Choroid plexus epithelial cell (primary cell): ENCODE measurements at regions not wholly inside any gene's neighbourhood (a gene's known extent, or its start where the extent isn't known, plus 50 kb on each side); places are given as distances from the start of the nearest gene placed in this dataset.

ENCODE experiments used
- DNase-seq: peaks from one replicate; pipeline ENCODE4 v3.0.0-alpha.2; 2010; ENCODE audit warnings: low read depth
- H3K4me3 ChIP-seq: 2 replicates; pipeline ENCODE4 v1.5.1; 2011; ENCODE audit warnings: low read depth, mild to moderate bottlenecking, control low read depth, low read length, moderate library complexity
- TF ChIP-seq, protein P1 (sequence below): conservative IDR thresholded peaks from 2 replicates; pipeline ENCODE4 v1.5.1; 2011; ENCODE audit warnings: low read depth, mild to moderate bottlenecking, control low read depth, inconsistent platforms, low read length, moderate library complexity

DNA sequence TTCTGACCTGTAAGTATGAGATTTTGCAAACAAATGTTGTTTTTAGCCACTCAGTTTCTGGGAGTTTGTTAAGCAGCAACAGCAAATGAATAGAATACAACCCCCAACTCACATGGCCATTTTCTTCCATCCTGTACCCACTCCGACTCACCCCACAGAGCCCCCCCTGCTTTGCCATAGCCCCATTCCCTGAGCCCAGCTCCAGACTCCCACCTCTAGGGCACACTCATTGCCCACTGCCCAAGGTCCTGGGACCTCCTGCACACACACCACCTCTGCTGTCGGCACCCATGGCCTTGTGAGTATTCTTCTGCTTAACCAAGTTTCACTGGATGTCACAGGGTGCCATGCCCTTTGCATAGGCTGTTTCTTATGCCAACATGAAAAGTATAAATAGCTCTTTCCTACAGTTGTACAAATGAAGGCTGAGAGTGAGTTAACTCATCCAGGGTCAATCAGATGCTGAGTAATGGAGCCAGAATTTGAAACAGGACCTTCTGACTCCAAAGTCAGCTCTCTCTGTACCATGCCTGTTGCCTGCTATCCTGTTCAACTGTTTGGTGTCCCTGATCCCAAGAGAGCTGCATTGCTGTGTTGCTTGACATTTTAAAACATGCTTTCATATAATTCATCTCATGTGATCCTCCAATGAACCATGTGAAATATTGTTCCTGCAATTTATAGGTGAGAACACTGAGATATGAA lies 367.8 kb upstream of the ZMIZ1 start:
- H3K4me3 ChIP-seq = no peak overlapping the region
- TF ChIP-seq, protein P1, sequence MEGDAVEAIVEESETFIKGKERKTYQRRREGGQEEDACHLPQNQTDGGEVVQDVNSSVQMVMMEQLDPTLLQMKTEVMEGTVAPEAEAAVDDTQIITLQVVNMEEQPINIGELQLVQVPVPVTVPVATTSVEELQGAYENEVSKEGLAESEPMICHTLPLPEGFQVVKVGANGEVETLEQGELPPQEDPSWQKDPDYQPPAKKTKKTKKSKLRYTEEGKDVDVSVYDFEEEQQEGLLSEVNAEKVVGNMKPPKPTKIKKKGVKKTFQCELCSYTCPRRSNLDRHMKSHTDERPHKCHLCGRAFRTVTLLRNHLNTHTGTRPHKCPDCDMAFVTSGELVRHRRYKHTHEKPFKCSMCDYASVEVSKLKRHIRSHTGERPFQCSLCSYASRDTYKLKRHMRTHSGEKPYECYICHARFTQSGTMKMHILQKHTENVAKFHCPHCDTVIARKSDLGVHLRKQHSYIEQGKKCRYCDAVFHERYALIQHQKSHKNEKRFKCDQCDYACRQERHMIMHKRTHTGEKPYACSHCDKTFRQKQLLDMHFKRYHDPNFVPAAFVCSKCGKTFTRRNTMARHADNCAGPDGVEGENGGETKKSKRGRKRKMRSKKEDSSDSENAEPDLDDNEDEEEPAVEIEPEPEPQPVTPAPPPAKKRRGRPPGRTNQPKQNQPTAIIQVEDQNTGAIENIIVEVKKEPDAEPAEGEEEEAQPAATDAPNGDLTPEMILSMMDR = no peak
- no peak for DNase-seq

DNA sequence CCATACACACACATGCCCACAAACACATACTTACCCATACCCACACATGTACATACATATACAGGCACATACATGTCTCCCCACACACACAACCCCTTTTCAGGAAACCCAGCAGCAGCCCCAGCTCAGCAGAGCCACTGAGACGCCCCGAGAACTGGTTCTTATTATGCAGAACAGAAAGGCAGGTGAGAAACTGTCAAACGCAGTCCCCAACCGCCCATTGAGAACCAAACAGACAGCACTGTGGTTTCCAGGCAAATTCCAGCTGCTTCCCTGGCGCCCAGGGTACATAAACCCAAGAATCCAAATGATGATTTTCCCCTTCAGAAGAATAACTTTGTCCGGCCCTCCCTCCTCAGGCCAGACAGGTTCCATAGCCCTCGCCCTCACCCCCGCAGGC lies 366.6 kb upstream of the ZMIZ1 start:
- TF ChIP-seq, protein P1 = no peak
- DNase-seq = no peak
- no peak overlapping the region for H3K4me3 ChIP-seq

DNA sequence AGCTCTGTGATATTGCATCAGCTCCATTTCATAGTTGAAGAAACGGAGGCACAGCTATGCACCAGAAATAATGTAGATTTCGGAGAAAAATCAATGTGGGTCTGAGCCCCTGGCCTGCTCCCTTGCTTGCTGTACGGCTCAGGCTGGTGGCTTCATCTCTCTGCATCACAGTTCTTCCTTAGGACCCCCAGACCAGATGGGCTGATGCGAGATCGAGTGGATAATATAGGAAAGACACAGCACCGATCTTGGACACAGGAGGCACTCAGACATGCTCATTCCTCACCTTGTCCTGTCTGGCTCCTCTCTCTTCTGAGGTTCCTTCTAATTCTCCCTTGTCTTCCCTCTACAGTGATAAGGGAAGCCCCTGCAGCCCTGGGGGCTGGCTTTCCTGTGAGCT lies 365.9 kb upstream of the ZMIZ1 start:
- no peak for DNase-seq
- TF ChIP-seq, protein P1 = no peak
- no peak overlapping the region for H3K4me3 ChIP-seq

DNA sequence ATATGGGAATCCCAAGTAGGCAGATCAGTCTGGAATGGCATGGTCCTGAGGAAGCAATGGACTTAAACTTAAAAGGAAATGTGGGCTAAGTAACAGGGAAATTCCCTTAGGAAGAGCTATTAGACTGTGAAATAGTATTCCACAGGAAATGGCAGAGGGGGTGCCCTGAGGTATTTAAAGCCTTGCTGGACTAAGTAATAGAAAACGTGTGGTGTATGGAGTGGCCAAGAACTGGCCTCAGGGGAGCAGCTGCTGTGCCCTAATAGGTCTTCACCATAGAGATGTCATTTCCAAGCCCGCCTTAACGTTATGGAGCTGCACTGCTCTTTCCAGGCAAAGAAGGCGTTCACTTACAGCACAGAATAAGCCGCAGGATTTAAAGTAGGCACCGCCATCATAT lies 365.2 kb upstream of the ZMIZ1 start:
- TF ChIP-seq, protein P1 = no peak
- no peak overlapping the region for H3K4me3 ChIP-seq
- DNase-seq = no peak

DNA sequence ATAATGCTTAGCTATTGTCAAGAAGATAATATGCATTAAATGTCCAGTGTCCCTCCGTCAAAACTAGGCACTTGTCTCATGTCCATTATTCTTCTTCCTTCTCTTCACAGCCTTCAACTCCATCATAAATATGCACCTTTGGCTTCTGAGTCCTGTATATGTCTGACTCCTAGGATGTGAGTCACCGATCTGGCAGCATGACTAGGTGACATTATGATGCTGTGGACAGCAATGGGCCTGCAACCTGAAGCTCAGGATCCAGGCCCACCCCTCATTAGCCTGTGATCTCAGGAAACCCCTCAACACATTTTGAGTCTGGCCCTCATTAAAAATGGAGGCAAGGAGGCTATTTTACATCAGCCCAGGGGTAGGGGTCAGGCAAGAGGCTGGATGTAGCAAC lies 362.5 kb upstream of the ZMIZ1 start:
- no peak for DNase-seq
- H3K4me3 ChIP-seq = no peak overlapping the region
- TF ChIP-seq, protein P1 = no peak

DNA sequence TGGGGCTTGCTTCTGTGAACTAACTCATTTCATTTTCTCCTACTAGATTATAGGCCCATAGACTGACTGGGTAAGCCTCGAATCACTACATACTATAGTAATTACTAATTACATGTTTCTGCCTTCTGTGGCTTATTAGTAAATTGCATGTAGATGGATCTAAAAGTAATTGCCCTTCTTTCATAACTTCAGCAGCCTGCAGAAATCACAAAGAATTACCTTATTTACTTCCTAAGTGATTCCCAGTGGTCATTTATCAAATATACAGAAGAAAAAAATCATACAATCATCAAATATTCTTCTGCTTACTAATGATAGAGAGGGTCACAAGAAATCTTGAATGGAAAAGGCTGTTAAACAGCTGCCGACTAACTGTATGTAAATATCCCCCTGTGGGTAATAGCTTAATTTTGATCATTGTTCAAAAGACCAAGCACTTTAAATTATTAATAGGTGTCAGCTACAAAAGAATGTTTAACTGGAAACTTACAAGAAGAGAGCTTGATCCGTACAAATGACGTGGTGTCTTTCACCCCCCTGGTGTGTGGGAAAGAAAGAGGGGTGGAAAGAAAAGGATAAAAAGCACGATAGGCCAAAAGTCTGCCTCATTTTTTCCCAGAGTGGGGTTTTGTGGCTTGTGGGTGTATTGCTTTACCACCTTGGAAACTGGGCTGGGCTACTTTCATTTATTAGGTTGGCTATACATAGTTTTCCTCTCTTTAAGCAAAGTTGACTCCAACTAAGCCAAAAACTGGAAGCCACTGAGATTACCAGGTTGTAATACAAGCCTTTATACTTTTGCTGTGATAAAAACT lies 361.8 kb upstream of the ZMIZ1 start:
- TF ChIP-seq, protein P1 = no peak
- DNase-seq = no peak
- H3K4me3 ChIP-seq = no peak overlapping the region
